ENCODE measurements at regions not wholly inside any gene's neighbourhood (a gene's known extent, or its start where the extent isn't known, plus 50 kb on each side); places are given as distances from the start of the nearest gene placed in this dataset.
"Not testable (repeated sequence)": the region's sequence is repeated elsewhere in the genome, so short reads cannot be mapped to it uniquely, and the experiment has no call there.

- not testable (repeated sequence) for TF ChIP-seq CTCF, POLR2AphosphoS5, POLR2A (IDR thresholded peaks at IDR 0.05)
Observed at GRCh38 chr4:15179842-15180241, 177.6 kb downstream of the CPEB2 start.
